ENCODE measurements at regions not wholly inside any gene's neighbourhood (a gene's known extent, or its start where the extent isn't known, plus 50 kb on each side); places are given as distances from the start of the nearest gene placed in this dataset.

DNA sequence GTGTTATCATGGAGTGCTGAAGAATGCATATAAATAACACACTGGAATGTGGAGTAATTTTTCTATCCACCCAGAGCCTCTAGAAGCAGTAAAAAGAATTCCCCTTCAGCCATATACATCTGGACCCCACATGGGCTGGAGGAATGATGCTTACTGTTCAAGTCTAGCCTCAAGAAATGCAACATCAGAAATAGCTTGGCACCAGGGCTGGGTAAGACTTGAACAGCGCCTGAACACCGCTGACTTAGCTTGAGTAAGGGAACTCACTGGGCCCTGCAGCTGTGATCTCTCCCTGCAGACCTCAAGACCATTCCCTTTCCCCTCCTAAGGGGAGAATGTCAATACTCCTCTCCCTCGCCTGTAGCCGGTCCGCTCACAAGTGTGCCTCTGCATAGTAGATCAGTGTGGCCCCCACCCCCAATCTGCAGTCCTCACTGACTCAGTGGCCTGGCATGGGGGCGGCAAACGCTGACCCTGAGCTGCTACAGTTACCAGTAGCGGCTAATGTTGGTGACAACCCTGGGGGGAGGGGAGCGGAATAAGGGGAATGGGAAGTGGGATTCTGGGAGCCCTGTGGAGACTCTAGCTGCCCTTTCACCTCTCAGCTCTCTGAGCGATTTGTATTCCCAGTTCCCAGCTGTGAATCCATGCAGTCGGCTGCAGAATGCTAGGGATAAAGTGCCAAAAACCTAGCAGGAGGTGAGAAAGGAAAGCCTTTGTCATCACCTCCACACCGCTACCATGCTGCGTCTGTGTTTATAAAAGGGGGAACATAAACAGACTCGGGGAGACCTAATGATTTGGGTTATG is 483.9 kb downstream of the DISC1 start:
- DNase-seq: no peak

DNA sequence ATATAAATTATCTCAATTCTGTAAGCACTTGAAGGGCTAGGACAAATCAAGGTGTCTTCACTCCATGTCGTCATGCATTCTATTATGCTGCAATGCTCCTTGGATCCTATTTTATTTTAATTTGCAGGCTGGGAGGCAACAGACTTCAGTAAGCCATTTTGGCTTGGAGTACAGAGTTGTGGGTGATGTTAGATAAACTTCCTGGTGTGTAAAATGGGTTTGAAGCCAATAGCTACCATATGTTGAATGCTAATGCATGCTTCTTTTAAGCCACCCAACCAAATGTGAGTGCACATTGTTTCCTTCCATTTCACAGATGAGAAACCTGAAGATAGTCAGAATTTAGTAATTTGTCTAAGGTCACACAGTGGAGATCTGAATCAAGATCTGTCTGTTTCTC is 482.8 kb downstream of the DISC1 start:
- no peak for DNase-seq

DNA sequence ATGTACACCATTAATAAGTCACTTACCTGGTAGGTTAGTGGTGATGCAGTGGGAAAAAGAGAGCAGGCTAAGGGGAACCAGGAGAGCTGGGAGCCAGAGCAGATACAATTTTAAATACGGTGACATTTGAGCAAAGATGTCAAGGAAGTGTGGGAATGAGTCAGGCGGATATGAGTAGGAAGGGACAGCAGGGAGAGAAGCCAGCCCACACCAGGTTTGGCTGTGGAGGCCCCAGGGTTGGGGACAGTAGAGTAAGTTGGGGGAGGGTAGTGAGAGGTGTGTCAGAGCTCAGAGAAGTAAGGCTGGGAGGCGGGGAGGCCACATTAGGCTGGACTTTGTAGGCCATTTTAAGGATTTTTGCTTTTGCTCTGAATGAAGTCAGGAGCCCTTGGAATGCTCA is 482.0 kb downstream of the DISC1 start:
- no peak for DNase-seq

GRCh38 chr1:232106415-232106814 is 479.8 kb downstream of the DISC1 start:
- no peak for DNase-seq

- no peak for DNase-seq
These were observed 479.0 kb downstream of the DISC1 start for GRCh38 chr1:232105561-232105960.

- no peak for DNase-seq
These were observed 474.6 kb downstream of the DISC1 start for GRCh38 chr1:232101231-232101630.

GRCh38 chr1:232096751-232097150 is 470.2 kb downstream of the DISC1 start:
- no peak for DNase-seq
